GM23338 (cell line): ENCODE measurements at regions not wholly inside any gene's neighbourhood (a gene's known extent, or its start where the extent isn't known, plus 50 kb on each side); places are given as distances from the start of the nearest gene placed in this dataset.

Experiments
- ATAC-seq: fragments of 200-7000 bp; cut with Tn5 transposase; 3 replicates; pipeline ENCODE4 v1.9.1; 2020
- DNase-seq: peaks from one replicate; pipeline ENCODE4 v3.0.0-alpha.2; 2015; ENCODE audit warnings: low spot score
- H2AFZ ChIP-seq: fragments of 200-600 bp; sonication (generic); 2 replicates; pipeline ENCODE4 v1.8.0; 2016; ENCODE audit warnings: antibody characterized with exemption, mild to moderate bottlenecking, moderate library complexity
- H3F3A ChIP-seq: fragments of 200-600 bp; sonication (generic); replicated peaks from 2 replicates; pipeline ENCODE4 v1.8.0; 2017; ENCODE audit warnings: antibody characterized with exemption, mixed run types, low read depth
- H3K27ac ChIP-seq: fragments of 200-600 bp; sonication (generic); 2 replicates; pipeline ENCODE4 v1.6.1; 2016; ENCODE audit warnings: low read depth
- H3K27me3 ChIP-seq: fragments of 200-600 bp; sonication (generic); 2 replicates; pipeline ENCODE4 v1.8.0; 2016; ENCODE audit warnings: mild to moderate bottlenecking, mixed run types, moderate library complexity; ENCODE audit not compliant: insufficient read depth
- H3K36me3 ChIP-seq: fragments of 200-600 bp; sonication (generic); 2 replicates; pipeline ENCODE4 v1.8.0; 2016; ENCODE audit warnings: mild to moderate bottlenecking; ENCODE audit not compliant: insufficient read depth
- H3K4me1 ChIP-seq: fragments of 200-600 bp; sonication (generic); 2 replicates; pipeline ENCODE4 v1.8.0; 2016; ENCODE audit warnings: mild to moderate bottlenecking, moderate library complexity; ENCODE audit not compliant: insufficient read depth
- H3K4me2 ChIP-seq: fragments of 200-600 bp; sonication (generic); 2 replicates; pipeline ENCODE4 v1.7.1; 2017; ENCODE audit warnings: mixed run types
- H3K4me3 ChIP-seq: fragments of 200-600 bp; sonication (generic); 2 replicates; pipeline ENCODE4 v1.6.1; 2016; ENCODE audit warnings: mixed run types
- H3K79me2 ChIP-seq: fragments of 200-600 bp; sonication (generic); replicated peaks from 2 replicates; pipeline ENCODE4 v1.8.0; 2017; ENCODE audit warnings: mild to moderate bottlenecking; ENCODE audit not compliant: insufficient read depth
- H3K9me2 ChIP-seq: fragments of 200-600 bp; sonication (generic); 2 replicates; pipeline ENCODE4 v1.8.0; 2017; ENCODE audit not compliant: insufficient read depth
- H4K20me1 ChIP-seq: fragments of 200-600 bp; sonication (generic); replicated peaks from 2 replicates; pipeline ENCODE4 v1.8.0; 2017; ENCODE audit warnings: mild to moderate bottlenecking; ENCODE audit not compliant: insufficient read depth
- H3K27ac Mint-ChIP-seq: 2 replicates; pipeline ENCODE4 v1.8.0; 2020; ENCODE audit warnings: inconsistent platforms, mild to moderate bottlenecking, moderate library complexity, mixed read lengths
- H3K27me3 Mint-ChIP-seq: 3 replicates; pipeline ENCODE4 v1.8.0; 2022; ENCODE audit warnings: low read depth, mild to moderate bottlenecking, moderate library complexity, mixed read lengths, inconsistent platforms; ENCODE audit not compliant: insufficient read depth, poor library complexity
- H3K36me3 Mint-ChIP-seq: 3 replicates; pipeline ENCODE4 v1.8.0; 2021; ENCODE audit warnings: low read depth, mild to moderate bottlenecking, inconsistent platforms, moderate library complexity, mixed read lengths
- H3K4me1 Mint-ChIP-seq: 3 replicates; pipeline ENCODE4 v1.8.0; 2020; ENCODE audit warnings: mild to moderate bottlenecking, inconsistent platforms, mixed read lengths
- H3K4me3 Mint-ChIP-seq: 3 replicates; pipeline ENCODE4 v1.8.0; 2021; ENCODE audit warnings: moderate library complexity, mild to moderate bottlenecking, inconsistent platforms, mixed read lengths
- H3K9me3 Mint-ChIP-seq: 3 replicates; pipeline ENCODE4 v1.8.0; 2020; ENCODE audit warnings: moderate library complexity, mild to moderate bottlenecking, inconsistent platforms, mixed read lengths
- CREB1 ChIP-seq: fragments of 250-450 bp; sonication (Bioruptor Pico); IDR thresholded peaks from 2 replicates; pipeline ENCODE4 v1.5.0; 2020; ENCODE audit warnings: low read depth, mild to moderate bottlenecking, moderate library complexity
- EZH2 ChIP-seq: fragments of 200-600 bp; sonication (generic); IDR thresholded peaks from one replicate; pipeline ENCODE4 v1.8.0; 2017; ENCODE audit warnings: antibody characterized with exemption, mild to moderate bottlenecking, low read depth; ENCODE audit not compliant: unreplicated experiment
- JUNB ChIP-seq: IDR thresholded peaks from one replicate; pipeline ENCODE4 v1.6.1; 2016; ENCODE audit warnings: antibody characterized with exemption; ENCODE audit not compliant: unreplicated experiment
- NANOG ChIP-seq: IDR thresholded peaks from 2 replicates; pipeline ENCODE4 v1.6.1; 2016; ENCODE audit warnings: antibody characterized with exemption, borderline replicate concordance
- POLR2AphosphoS5 ChIP-seq: IDR thresholded peaks from 2 replicates; pipeline ENCODE4 v1.6.1; 2016; ENCODE audit warnings: antibody characterized with exemption, low read depth
- STAT1 ChIP-seq: IDR thresholded peaks from one replicate; pipeline ENCODE4 v1.6.1; 2016; ENCODE audit warnings: antibody characterized with exemption; ENCODE audit not compliant: unreplicated experiment
- ZNF114 ChIP-seq: fragments of 250-450 bp; sonication (Bioruptor Pico); IDR thresholded peaks from 2 replicates; pipeline ENCODE4 v1.5.0; 2020; ENCODE audit warnings: mild to moderate bottlenecking, moderate library complexity
- ZNF331 ChIP-seq: fragments of 250-450 bp; sonication (Bioruptor Pico); IDR thresholded peaks from 2 replicates; pipeline ENCODE4 v1.5.0; 2020; ENCODE audit warnings: low read depth, mild to moderate bottlenecking, moderate library complexity
- TF ChIP-seq, protein P1 (sequence below), 2 experiments: fragments of 200-600 bp in 1 of 2; sonication (generic) in 1 of 2; conservative IDR thresholded peaks; 2 replicates each; pipeline versions ENCODE4 v1.5.1 to v1.6.1; 2016 to 2017; ENCODE audit warnings: antibody characterized with exemption in 2 of 2, low read depth in 2 of 2, mild to moderate bottlenecking in 2 of 2, moderate library complexity in 1 of 2
- TF ChIP-seq, protein P2 (sequence below): fragments of 250-450 bp; sonication (Bioruptor Pico); IDR thresholded peaks from 2 replicates; pipeline ENCODE4 v1.5.0; 2020; ENCODE audit warnings: mild to moderate bottlenecking, moderate library complexity
- TF ChIP-seq, protein P3 (sequence below): IDR thresholded peaks from 2 replicates; pipeline ENCODE4 v1.6.1; 2016; ENCODE audit warnings: antibody characterized with exemption

DNA sequence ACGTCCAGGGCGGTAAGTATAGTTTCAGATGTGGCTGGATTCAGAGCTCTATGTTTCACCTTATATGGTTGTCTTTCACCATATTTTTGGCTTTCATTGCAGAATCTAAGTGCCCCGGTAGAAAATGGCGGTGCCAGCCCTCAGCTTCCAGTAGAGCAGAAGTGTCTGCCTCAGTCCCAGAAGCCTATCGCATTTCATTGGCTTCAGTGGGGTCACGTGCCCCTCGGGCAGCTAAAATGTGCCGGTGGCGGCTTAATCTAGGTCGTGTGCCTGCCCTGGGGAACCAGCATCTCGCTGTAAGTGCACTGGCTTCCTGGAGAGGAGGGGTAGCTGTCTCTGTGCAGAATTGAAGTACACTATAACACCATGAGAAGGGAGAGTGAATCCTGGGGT is 107.4 kb upstream of the MAGI3 start:
- Histone ChIP-seq H4K20me1 (no peaks in the 10 kb centered on the region), H3K9me2 (no peaks in the 10 kb centered on the region), H3K36me3 (no peaks in the 10 kb centered on the region), H3K79me2 (no peaks in the 10 kb centered on the region), H3F3A (no peaks in the 10 kb centered on the region), H2AFZ (peak overlapping the region; percentile 79; the same call in 1 of the 2 replicates), H3K27ac (no peak overlapping the region), H3K4me2 (no peak overlapping the region), H3K4me1 (no peaks in the 10 kb centered on the region), H3K4me3 (no peak overlapping the region), H3K27me3 (no peaks in the 10 kb centered on the region)
- no peak overlapping the region for H3K27ac Mint-ChIP-seq
- ATAC-seq (no peak), DNase-seq (peak; percentile 7)
- H3K36me3 Mint-ChIP-seq, result no peaks in the 10 kb centered on the region
- H3K27me3 Mint-ChIP-seq, result no peaks in the 10 kb centered on the region
- TF ChIP-seq JUNB (no peak), NANOG (no peak), EZH2 (no peak), ZNF331 (CRISPR knock-in tag) (no peak), POLR2AphosphoS5 (no peak)
- TF ChIP-seq, protein P1, sequence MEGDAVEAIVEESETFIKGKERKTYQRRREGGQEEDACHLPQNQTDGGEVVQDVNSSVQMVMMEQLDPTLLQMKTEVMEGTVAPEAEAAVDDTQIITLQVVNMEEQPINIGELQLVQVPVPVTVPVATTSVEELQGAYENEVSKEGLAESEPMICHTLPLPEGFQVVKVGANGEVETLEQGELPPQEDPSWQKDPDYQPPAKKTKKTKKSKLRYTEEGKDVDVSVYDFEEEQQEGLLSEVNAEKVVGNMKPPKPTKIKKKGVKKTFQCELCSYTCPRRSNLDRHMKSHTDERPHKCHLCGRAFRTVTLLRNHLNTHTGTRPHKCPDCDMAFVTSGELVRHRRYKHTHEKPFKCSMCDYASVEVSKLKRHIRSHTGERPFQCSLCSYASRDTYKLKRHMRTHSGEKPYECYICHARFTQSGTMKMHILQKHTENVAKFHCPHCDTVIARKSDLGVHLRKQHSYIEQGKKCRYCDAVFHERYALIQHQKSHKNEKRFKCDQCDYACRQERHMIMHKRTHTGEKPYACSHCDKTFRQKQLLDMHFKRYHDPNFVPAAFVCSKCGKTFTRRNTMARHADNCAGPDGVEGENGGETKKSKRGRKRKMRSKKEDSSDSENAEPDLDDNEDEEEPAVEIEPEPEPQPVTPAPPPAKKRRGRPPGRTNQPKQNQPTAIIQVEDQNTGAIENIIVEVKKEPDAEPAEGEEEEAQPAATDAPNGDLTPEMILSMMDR (conservative IDR thresholded peaks at IDR 0.05; ENCODE audit: low read depth in 2 of 2), result no peak
- peaks cover 4% of the 10 kb centered on the region for H3K4me1 Mint-ChIP-seq
- H3K4me3 Mint-ChIP-seq, result no peak overlapping the region
- no peaks in the 10 kb centered on the region for H3K9me3 Mint-ChIP-seq

DNA sequence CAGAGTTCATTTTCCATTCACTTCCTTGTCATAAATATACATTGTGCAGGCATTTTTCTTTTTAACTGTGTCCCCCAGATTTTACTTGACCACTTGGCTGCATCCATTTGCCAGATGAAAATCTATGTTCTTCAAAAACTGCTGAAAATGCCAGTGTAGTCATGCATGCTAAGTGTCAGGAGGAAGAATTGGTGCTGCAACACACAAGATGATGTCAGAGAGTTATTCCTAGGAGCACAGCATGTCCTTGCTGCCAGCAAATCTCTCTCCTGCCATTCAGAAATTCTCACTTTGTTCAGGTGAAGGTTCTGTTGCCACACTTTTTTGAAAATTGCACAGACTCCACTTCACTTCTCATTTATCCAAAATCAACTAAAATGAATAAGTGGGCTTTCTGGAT is 106.4 kb upstream of the MAGI3 start:
- Histone ChIP-seq H3F3A (no peaks in the 10 kb centered on the region), H4K20me1 (no peaks in the 10 kb centered on the region), H3K9me2 (no peaks in the 10 kb centered on the region), H3K4me1 (no peaks in the 10 kb centered on the region), H2AFZ (no peak overlapping the region), H3K79me2 (no peaks in the 10 kb centered on the region), H3K27me3 (no peaks in the 10 kb centered on the region), H3K4me3 (no peak overlapping the region), H3K36me3 (no peaks in the 10 kb centered on the region), H3K27ac (no peak overlapping the region), H3K4me2 (no peak overlapping the region)
- H3K36me3 Mint-ChIP-seq, result no peaks in the 10 kb centered on the region
- no peak overlapping the region for H3K4me3 Mint-ChIP-seq
- ATAC-seq (no peak), DNase-seq (no peak)
- H3K27ac Mint-ChIP-seq, result no peak overlapping the region
- no peaks in the 10 kb centered on the region for H3K27me3 Mint-ChIP-seq
- H3K9me3 Mint-ChIP-seq, result no peaks in the 10 kb centered on the region
- H3K4me1 Mint-ChIP-seq, result peaks cover 4% of the 10 kb centered on the region
- TF ChIP-seq ZNF114 (CRISPR knock-in tag) (no peak), NANOG (no peak), STAT1 (no peak), POLR2AphosphoS5 (no peak), ZNF331 (CRISPR knock-in tag) (no peak), CREB1 (CRISPR knock-in tag) (no peak), JUNB (no peak)
- TF ChIP-seq, protein P2, sequence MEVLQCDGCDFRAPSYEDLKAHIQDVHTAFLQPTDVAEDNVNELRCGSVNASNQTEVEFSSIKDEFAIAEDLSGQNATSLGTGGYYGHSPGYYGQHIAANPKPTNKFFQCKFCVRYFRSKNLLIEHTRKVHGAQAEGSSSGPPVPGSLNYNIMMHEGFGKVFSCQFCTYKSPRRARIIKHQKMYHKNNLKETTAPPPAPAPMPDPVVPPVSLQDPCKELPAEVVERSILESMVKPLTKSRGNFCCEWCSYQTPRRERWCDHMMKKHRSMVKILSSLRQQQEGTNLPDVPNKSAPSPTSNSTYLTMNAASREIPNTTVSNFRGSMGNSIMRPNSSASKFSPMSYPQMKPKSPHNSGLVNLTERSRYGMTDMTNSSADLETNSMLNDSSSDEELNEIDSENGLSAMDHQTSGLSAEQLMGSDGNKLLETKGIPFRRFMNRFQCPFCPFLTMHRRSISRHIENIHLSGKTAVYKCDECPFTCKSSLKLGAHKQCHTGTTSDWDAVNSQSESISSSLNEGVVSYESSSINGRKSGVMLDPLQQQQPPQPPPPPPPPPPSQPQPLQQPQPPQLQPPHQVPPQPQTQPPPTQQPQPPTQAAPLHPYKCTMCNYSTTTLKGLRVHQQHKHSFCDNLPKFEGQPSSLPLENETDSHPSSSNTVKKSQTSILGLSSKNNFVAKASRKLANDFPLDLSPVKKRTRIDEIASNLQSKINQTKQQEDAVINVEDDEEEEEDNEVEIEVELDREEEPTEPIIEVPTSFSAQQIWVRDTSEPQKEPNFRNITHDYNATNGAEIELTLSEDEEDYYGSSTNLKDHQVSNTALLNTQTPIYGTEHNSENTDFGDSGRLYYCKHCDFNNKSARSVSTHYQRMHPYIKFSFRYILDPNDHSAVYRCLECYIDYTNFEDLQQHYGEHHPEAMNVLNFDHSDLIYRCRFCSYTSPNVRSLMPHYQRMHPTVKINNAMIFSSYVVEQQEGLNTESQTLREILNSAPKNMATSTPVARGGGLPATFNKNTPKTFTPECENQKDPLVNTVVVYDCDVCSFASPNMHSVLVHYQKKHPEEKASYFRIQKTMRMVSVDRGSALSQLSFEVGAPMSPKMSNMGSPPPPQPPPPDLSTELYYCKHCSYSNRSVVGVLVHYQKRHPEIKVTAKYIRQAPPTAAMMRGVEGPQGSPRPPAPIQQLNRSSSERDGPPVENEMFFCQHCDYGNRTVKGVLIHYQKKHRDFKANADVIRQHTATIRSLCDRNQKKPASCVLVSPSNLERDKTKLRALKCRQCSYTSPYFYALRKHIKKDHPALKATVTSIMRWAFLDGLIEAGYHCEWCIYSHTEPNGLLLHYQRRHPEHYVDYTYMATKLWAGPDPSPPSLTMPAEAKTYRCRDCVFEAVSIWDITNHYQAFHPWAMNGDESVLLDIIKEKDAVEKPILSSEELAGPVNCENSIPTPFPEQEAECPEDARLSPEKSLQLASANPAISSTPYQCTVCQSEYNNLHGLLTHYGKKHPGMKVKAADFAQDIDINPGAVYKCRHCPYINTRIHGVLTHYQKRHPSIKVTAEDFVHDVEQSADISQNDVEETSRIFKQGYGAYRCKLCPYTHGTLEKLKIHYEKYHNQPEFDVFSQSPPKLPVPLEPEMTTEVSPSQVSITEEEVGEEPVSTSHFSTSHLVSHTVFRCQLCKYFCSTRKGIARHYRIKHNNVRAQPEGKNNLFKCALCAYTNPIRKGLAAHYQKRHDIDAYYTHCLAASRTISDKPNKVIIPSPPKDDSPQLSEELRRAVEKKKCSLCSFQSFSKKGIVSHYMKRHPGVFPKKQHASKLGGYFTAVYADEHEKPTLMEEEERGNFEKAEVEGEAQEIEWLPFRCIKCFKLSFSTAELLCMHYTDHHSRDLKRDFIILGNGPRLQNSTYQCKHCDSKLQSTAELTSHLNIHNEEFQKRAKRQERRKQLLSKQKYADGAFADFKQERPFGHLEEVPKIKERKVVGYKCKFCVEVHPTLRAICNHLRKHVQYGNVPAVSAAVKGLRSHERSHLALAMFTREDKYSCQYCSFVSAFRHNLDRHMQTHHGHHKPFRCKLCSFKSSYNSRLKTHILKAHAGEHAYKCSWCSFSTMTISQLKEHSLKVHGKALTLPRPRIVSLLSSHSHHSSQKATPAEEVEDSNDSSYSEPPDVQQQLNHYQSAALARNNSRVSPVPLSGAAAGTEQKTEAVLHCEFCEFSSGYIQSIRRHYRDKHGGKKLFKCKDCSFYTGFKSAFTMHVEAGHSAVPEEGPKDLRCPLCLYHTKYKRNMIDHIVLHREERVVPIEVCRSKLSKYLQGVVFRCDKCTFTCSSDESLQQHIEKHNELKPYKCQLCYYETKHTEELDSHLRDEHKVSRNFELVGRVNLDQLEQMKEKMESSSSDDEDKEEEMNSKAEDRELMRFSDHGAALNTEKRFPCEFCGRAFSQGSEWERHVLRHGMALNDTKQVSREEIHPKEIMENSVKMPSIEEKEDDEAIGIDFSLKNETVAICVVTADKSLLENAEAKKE (CRISPR knock-in tag), result no peak
- TF ChIP-seq, protein P3, sequence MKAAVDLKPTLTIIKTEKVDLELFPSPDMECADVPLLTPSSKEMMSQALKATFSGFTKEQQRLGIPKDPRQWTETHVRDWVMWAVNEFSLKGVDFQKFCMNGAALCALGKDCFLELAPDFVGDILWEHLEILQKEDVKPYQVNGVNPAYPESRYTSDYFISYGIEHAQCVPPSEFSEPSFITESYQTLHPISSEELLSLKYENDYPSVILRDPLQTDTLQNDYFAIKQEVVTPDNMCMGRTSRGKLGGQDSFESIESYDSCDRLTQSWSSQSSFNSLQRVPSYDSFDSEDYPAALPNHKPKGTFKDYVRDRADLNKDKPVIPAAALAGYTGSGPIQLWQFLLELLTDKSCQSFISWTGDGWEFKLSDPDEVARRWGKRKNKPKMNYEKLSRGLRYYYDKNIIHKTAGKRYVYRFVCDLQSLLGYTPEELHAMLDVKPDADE, result no peak
